ENCODE measurements at regions not wholly inside any gene's neighbourhood (a gene's known extent, or its start where the extent isn't known, plus 50 kb on each side); places are given as distances from the start of the nearest gene placed in this dataset.

- DNase-seq (ENCODE audit: extremely low read depth in 1 of 4, low spot score in 3 of 4) (no peak), FAIRE-seq (no peak), ATAC-seq (no peak)
- no peaks in the 10 kb centered on the region for H4K20me1 ChIP-seq (replicated peaks; ENCODE audit: control insufficient read depth, insufficient read depth, low read length)
- H3K9me1 ChIP-seq (ENCODE audit: control insufficient read depth, insufficient read depth, low read length) = no peaks in the 10 kb centered on the region
- no peak overlapping the region for H3K27ac ChIP-seq (ENCODE audit: extremely low read depth, low read depth, low read length)
- intact Hi-C loops (cut with micrococcal nuclease) = no loop called here
- in situ Hi-C loops (cut with MboI) = no loop called here
- no TSS peak for BruUV-seq (replicated peaks)
- ChIA-PET CTCF (ENCODE audit: low intra/inter-chr PET ratio) (no interaction called here), POLR2A (no interaction called here)
- H3K27me3 ChIP-seq (ENCODE audit: control insufficient read depth in 2 of 2, insufficient read depth in 2 of 2, low read length in 2 of 2) = no peaks in the 10 kb centered on the region
- no peaks in the 10 kb centered on the region for H3K36me3 ChIP-seq (ENCODE audit: control insufficient read depth, insufficient read depth, low read length)
- no peak overlapping the region for H3K4me2 ChIP-seq (ENCODE audit: insufficient read depth, low read length)
- H3K4me1 ChIP-seq (replicated peaks in 1 of 2; ENCODE audit: control insufficient read depth in 2 of 2, insufficient read depth in 2 of 2, low read length in 2 of 2) = no peaks in the 10 kb centered on the region
- H3K4me3 ChIP-seq = no peak overlapping the region
- TF ChIP-seq ZC3H8 (IDR thresholded peaks at IDR 0.05) = no peak
- H3K79me2 ChIP-seq (ENCODE audit: control insufficient read depth, insufficient read depth, low read length) = no peaks in the 10 kb centered on the region
- no peak overlapping the region for H2AFZ ChIP-seq (ENCODE audit: low read depth, low read length)
- H3K9me3 ChIP-seq (replicated peaks; ENCODE audit: control insufficient read depth, insufficient read depth, low read depth, low read length) = peaks cover 3% of the 10 kb centered on the region; the same call in 1 of the 2 replicates
- WGBS (ENCODE audit: insufficient coverage, low coverage, missing lambda C conversion rate) = 0% methylated on average over 1 of the region's 1 CpG
- H3K9ac ChIP-seq (ENCODE audit: insufficient read depth in 1 of 2, low read depth in 2 of 2, low read length in 2 of 2) = no peak overlapping the region
Measured at GRCh38 chr10:85228726-85229125, 900.3 kb downstream of the CCSER2 start.

- TF ChIP-seq MEF2A (IDR thresholded peaks at IDR 0.05; ENCODE audit: control insufficient read depth, low read depth, low read length) = no peak
- no peak for TF ChIP-seq BCLAF1 (IDR thresholded peaks at IDR 0.05; ENCODE audit: borderline replicate concordance in 1 of 2, control insufficient read depth in 1 of 2, low read depth in 2 of 2, low read length in 1 of 2)
- TF ChIP-seq TAF7 (tag; IDR thresholded peaks at IDR 0.05) = no peak
- no peak for TF ChIP-seq SIX5 (IDR thresholded peaks at IDR 0.05; ENCODE audit: borderline replicate concordance in 1 of 2, insufficient read depth in 1 of 2, low read depth in 1 of 2, low read length in 2 of 2)
- TF ChIP-seq PTRF (tag; IDR thresholded peaks at IDR 0.05) = no peak
- no peak for TF ChIP-seq POLR2B (IDR thresholded peaks at IDR 0.05; ENCODE audit: low read depth, partially characterized antibody)
- TF ChIP-seq MTF1 (CRISPR knock-in tag; IDR thresholded peaks at IDR 0.05; ENCODE audit: borderline replicate concordance) = no peak
- Histone ChIP-seq H3K79me2 (ENCODE audit: control insufficient read depth, insufficient read depth, low read length) (no peaks in the 10 kb centered on the region), H3K9ac (ENCODE audit: insufficient read depth in 1 of 2, low read depth in 2 of 2, low read length in 2 of 2) (no peak overlapping the region), H3K9me1 (ENCODE audit: control insufficient read depth, insufficient read depth, low read length) (no peaks in the 10 kb centered on the region), H3K36me3 (ENCODE audit: control insufficient read depth, insufficient read depth, low read length) (no peaks in the 10 kb centered on the region), H3K4me1 (replicated peaks in 1 of 2; ENCODE audit: control insufficient read depth in 2 of 2, insufficient read depth in 2 of 2, low read length in 2 of 2) (no peaks in the 10 kb centered on the region), H3K27ac (ENCODE audit: extremely low read depth, low read depth, low read length) (no peak overlapping the region), H3K27me3 (ENCODE audit: control insufficient read depth in 2 of 2, insufficient read depth in 2 of 2, low read length in 2 of 2) (no peaks in the 10 kb centered on the region), H2AFZ (ENCODE audit: low read depth, low read length) (no peak overlapping the region), H3K4me2 (ENCODE audit: insufficient read depth, low read length) (no peak overlapping the region), H3K4me3 (no peak overlapping the region), H3K9me3 (replicated peaks; ENCODE audit: control insufficient read depth, insufficient read depth, low read depth, low read length) (no peaks in the 10 kb centered on the region; the same call in 1 of the 2 replicates), H4K20me1 (replicated peaks; ENCODE audit: control insufficient read depth, insufficient read depth, low read length) (no peaks in the 10 kb centered on the region)
- FAIRE-seq (no peak), DNase-seq (ENCODE audit: extremely low read depth in 1 of 4, low spot score in 3 of 4) (no peak), ATAC-seq (no peak)
- 0% methylated on average over 3 of the region's 3 CpGs for WGBS (ENCODE audit: insufficient coverage, low coverage, missing lambda C conversion rate)
- intact Hi-C loops (cut with micrococcal nuclease) (no loop called here), in situ Hi-C loops (cut with MboI) (no loop called here)
- ChIA-PET CTCF (ENCODE audit: low intra/inter-chr PET ratio) (no interaction called here), POLR2A (no interaction called here)
- BruUV-seq (replicated peaks) = no TSS peak
Measured at GRCh38 chr10:85231534-85232270, 903.3 kb downstream of the CCSER2 start.

All from K562 (cell line).